H1 (cell line): ENCODE measurements at regions not wholly inside any gene's neighbourhood (a gene's known extent, or its start where the extent isn't known, plus 50 kb on each side); places are given as distances from the start of the nearest gene placed in this dataset.

Source experiments
- CTCF ChIA-PET: fragments of 300-600 bp; sonication (Branson Sonifier 250); formaldehyde crosslinking; loops from one replicate; lab custom pipeline; 2021; ENCODE audit not compliant: partially characterized antibody; lab: Charles Lee
- POLR2A ChIA-PET: fragments of 300-600 bp; sonication (Branson Sonifier 250); formaldehyde crosslinking; loops from one replicate; lab custom pipeline; 2021; ENCODE audit warnings: inconsistent platforms; ENCODE audit not compliant: partially characterized antibody; lab: Charles Lee
- DNase-seq, 2 experiments: peaks; one replicate each; pipeline versions ENCODE4 v3.0.0 to v3.0.0-alpha.2; 2010 to 2022; ENCODE audit warnings: low spot score in 2 of 2, low read depth in 1 of 2, mixed read lengths in 1 of 2
- FAIRE-seq: peaks from 2 replicates; lab custom pipeline; 2011; peaks lifted over from hg19 to GRCh38; lab: Jason Lieb, UNC
- H2AFZ ChIP-seq: 2 replicates; pipeline ENCODE4 v1.8.1; 2012; ENCODE audit warnings: low read length, inconsistent platforms
- H2AK5ac ChIP-seq: 2 replicates; pipeline ENCODE4 v1.6.1; 2013; ENCODE audit warnings: low read depth, low read length
- H2BK120ac ChIP-seq: replicated peaks from 2 replicates; pipeline ENCODE3; 2013; ENCODE audit warnings: low read depth, low read length, inconsistent platforms
- H2BK12ac ChIP-seq: 2 replicates; pipeline ENCODE4 v1.6.1; 2013; ENCODE audit warnings: low read depth, low read length
- H2BK15ac ChIP-seq: 2 replicates; pipeline ENCODE4 v1.6.1; 2013; ENCODE audit warnings: low read length
- H2BK20ac ChIP-seq: 2 replicates; pipeline ENCODE4 v1.6.1; 2013; ENCODE audit warnings: low read length
- H2BK5ac ChIP-seq: 2 replicates; pipeline ENCODE4 v1.6.1; 2013; ENCODE audit warnings: low read depth, low read length
- H3K14ac ChIP-seq: 2 replicates; pipeline ENCODE4 v1.6.1; 2013; ENCODE audit warnings: inconsistent platforms; ENCODE audit not compliant: insufficient read length
- H3K18ac ChIP-seq: 2 replicates; pipeline ENCODE4 v1.6.1; 2013; ENCODE audit warnings: low read length; ENCODE audit errors: extremely low read depth
- H3K23ac ChIP-seq: 2 replicates; pipeline ENCODE4 v1.6.1; 2013; ENCODE audit warnings: inconsistent platforms; ENCODE audit not compliant: insufficient read length
- H3K23me2 ChIP-seq: 2 replicates; pipeline ENCODE4 v1.6.1; 2013; ENCODE audit warnings: low read depth, low read length
- H3K27ac ChIP-seq: 2 replicates; pipeline ENCODE4 v1.6.1; 2011; ENCODE audit warnings: low read depth, low read length, inconsistent platforms
- H3K27me3 ChIP-seq, 4 experiments: replicated peaks in 1 of 4; 1 replicate in 1 of 4; 2 replicates in 3 of 4; pipeline versions ENCODE4 v1.6.1 to v1.8.1; 2011 to 2013; ENCODE audit warnings: low read length in 3 of 4, mild to moderate bottlenecking in 3 of 4, inconsistent platforms in 2 of 4, mixed read lengths in 2 of 4, moderate library complexity in 1 of 4; ENCODE audit not compliant: control insufficient read depth in 3 of 4, insufficient read depth in 3 of 4; ENCODE audit errors: extremely low read depth in 1 of 4
- H3K36me3 ChIP-seq, 4 experiments: 2 replicates each; pipeline versions ENCODE4 v1.6.1 to v1.8.1; 2011 to 2013; ENCODE audit warnings: mild to moderate bottlenecking in 4 of 4, low read length in 3 of 4, moderate library complexity in 2 of 4, control low read depth in 1 of 4, inconsistent platforms in 1 of 4; ENCODE audit not compliant: insufficient read depth in 4 of 4, control insufficient read depth in 2 of 4
- H3K4ac ChIP-seq: replicated peaks from 2 replicates; pipeline ENCODE3; 2013; ENCODE audit warnings: low read length, low read depth, mixed read lengths, inconsistent platforms; ENCODE audit not compliant: insufficient read length
- H3K4me1 ChIP-seq, 4 experiments: replicated peaks in 1 of 4; 1 replicate in 1 of 4; 2 replicates in 3 of 4; pipeline versions ENCODE4 v1.6.1 to v1.8.1; 2011 to 2013; ENCODE audit warnings: low read length in 3 of 4, inconsistent platforms in 2 of 4, mixed read lengths in 1 of 4; ENCODE audit not compliant: insufficient read depth in 4 of 4, control insufficient read depth in 3 of 4
- H3K4me2 ChIP-seq, 2 experiments: 2 replicates each; pipeline versions ENCODE4 v1.6.1 to v1.8.1; 2011 to 2013; ENCODE audit warnings: low read depth in 2 of 2, low read length in 2 of 2, control low read depth in 1 of 2, inconsistent platforms in 1 of 2, mild to moderate bottlenecking in 1 of 2; ENCODE audit not compliant: insufficient read depth in 1 of 2
- H3K4me3 ChIP-seq, 4 experiments: fragments of 200-600, 300-600 bp in 1 of 4; sonication (generic), shearing (Covaris generic), sonication (Bioruptor Twin) in 1 of 4; 2 replicates each; pipeline versions ENCODE4 v1.5.1 to v1.8.1; 2011 to 2016; ENCODE audit warnings: low read length in 4 of 4, low read depth in 3 of 4, control low read depth in 2 of 4, inconsistent platforms in 2 of 4, mild to moderate bottlenecking in 2 of 4, mixed read lengths in 1 of 4, moderate library complexity in 1 of 4; ENCODE audit not compliant: insufficient read depth in 2 of 4; ENCODE audit errors: extremely low read depth in 1 of 4
- H3K56ac ChIP-seq: replicated peaks from 2 replicates; pipeline ENCODE3; 2013; ENCODE audit warnings: low read depth, mild to moderate bottlenecking, mixed read lengths, low read length, inconsistent platforms; ENCODE audit not compliant: insufficient read length
- H3K79me1 ChIP-seq: 2 replicates; pipeline ENCODE4 v1.6.1; 2013; ENCODE audit warnings: low read depth, low read length, control low read depth
- H3K79me2 ChIP-seq, 2 experiments: 2 replicates each; pipeline versions ENCODE4 v1.6.1 to v1.8.1; 2012 to 2013; ENCODE audit warnings: low read length in 2 of 2, mild to moderate bottlenecking in 2 of 2, inconsistent platforms in 1 of 2; ENCODE audit not compliant: insufficient read depth in 2 of 2, control insufficient read depth in 1 of 2
- H3K9ac ChIP-seq, 4 experiments: replicated peaks in 1 of 4; 1 replicate in 1 of 4; 2 replicates in 3 of 4; pipeline versions ENCODE4 v1.6.1 to v1.8.1; 2011 to 2013; ENCODE audit warnings: low read depth in 3 of 4, low read length in 3 of 4, control low read depth in 2 of 4, mild to moderate bottlenecking in 2 of 4, moderate library complexity in 2 of 4, inconsistent platforms in 1 of 4; ENCODE audit errors: extremely low read depth in 1 of 4
- H3K9me3 ChIP-seq, 2 experiments: 2 replicates each; pipeline versions ENCODE4 v1.6.1 to v1.8.1; 2012 to 2013; ENCODE audit warnings: mild to moderate bottlenecking in 2 of 2, moderate library complexity in 2 of 2, control low read depth in 1 of 2, inconsistent platforms in 1 of 2, low read depth in 1 of 2, low read length in 1 of 2, mixed read lengths in 1 of 2; ENCODE audit not compliant: insufficient read depth in 2 of 2
- H4K20me1 ChIP-seq, 2 experiments: replicated peaks in 1 of 2; 2 replicates each; pipeline versions ENCODE3 to v1.8.1; 2011 to 2013; ENCODE audit warnings: inconsistent platforms in 2 of 2, low read length in 2 of 2, mild to moderate bottlenecking in 1 of 2; ENCODE audit not compliant: insufficient read depth in 2 of 2, control insufficient read depth in 1 of 2
- H4K5ac ChIP-seq: 2 replicates; pipeline ENCODE4 v1.6.1; 2013; ENCODE audit warnings: low read length, low read depth, mixed read lengths, inconsistent platforms; ENCODE audit not compliant: insufficient read length
- H4K8ac ChIP-seq: 2 replicates; pipeline ENCODE4 v1.8.0; 2013; ENCODE audit warnings: mild to moderate bottlenecking, moderate library complexity, low read length, inconsistent platforms; ENCODE audit not compliant: insufficient read depth; ENCODE audit errors: extremely low read depth
- H4K91ac ChIP-seq: replicated peaks from 2 replicates; pipeline ENCODE3; 2013; ENCODE audit warnings: low read length, mixed read lengths, inconsistent platforms; ENCODE audit not compliant: insufficient read length
- CHD2 ChIP-seq: IDR thresholded peaks from 2 replicates; pipeline ENCODE4 v1.6.1; 2012; ENCODE audit warnings: low read length, improper control_type of control experiment
- CTCF ChIP-seq, 3 experiments: IDR thresholded peaks; 1 replicate in 2 of 3; 2 replicates in 1 of 3; pipeline versions ENCODE4 v1.5.1 to v1.6.1; 2011; ENCODE audit warnings: low read length in 3 of 3, mild to moderate bottlenecking in 3 of 3, inconsistent platforms in 2 of 3, low read depth in 1 of 3, moderate library complexity in 1 of 3; ENCODE audit not compliant: insufficient read depth in 1 of 3; ENCODE audit errors: control extremely low read depth in 1 of 3
- GABPA ChIP-seq: IDR thresholded peaks from 2 replicates; pipeline ENCODE4 v1.6.1; 2011; ENCODE audit warnings: mild to moderate bottlenecking, low read length, moderate library complexity, borderline replicate concordance; ENCODE audit not compliant: insufficient read depth
- GTF2F1 ChIP-seq: IDR thresholded peaks from 2 replicates; pipeline ENCODE4 v1.6.1; 2012; ENCODE audit warnings: low read depth, low read length, improper control_type of control experiment, borderline replicate concordance
- KDM4A ChIP-seq: IDR thresholded peaks from one replicate; pipeline ENCODE4 v1.7.1; 2012; ENCODE audit warnings: low read depth, mild to moderate bottlenecking, moderate library complexity, low read length, inconsistent platforms; ENCODE audit not compliant: severe bottlenecking
- MAFK ChIP-seq: IDR thresholded peaks from 2 replicates; pipeline ENCODE4 v1.6.1; 2012; ENCODE audit warnings: low read depth, mild to moderate bottlenecking, improper control_type of control experiment, low read length
- RBBP5 ChIP-seq: IDR thresholded peaks from 2 replicates; pipeline ENCODE4 v1.7.1; 2012; ENCODE audit warnings: low read depth, mild to moderate bottlenecking, inconsistent platforms, low read length, moderate library complexity, borderline replicate concordance
- SAP30 ChIP-seq: fragments of 300-600 bp; sonication (generic); IDR thresholded peaks from 2 replicates; pipeline ENCODE4 v1.7.1; 2012; ENCODE audit warnings: low read length, moderate library complexity, mild to moderate bottlenecking, inconsistent platforms; ENCODE audit not compliant: insufficient read depth, insufficient replicate concordance
- TEAD4 ChIP-seq: IDR thresholded peaks from 2 replicates; pipeline ENCODE4 v1.6.1; 2012; ENCODE audit warnings: low read depth, low read length, inconsistent platforms, mixed read lengths
- WGBS, 2 experiments: shearing (Covaris generic) in 1 of 2; methylation state at CpG; one replicate each; pipeline versions ENCODE4 v1.1.6 to v1.1.7; 2013 to 2015; ENCODE audit warnings: low lambda C conversion rate in 2 of 2, mixed read lengths in 2 of 2, inconsistent platforms in 1 of 2, low coverage in 1 of 2, missing lambda C conversion rate in 1 of 2; ENCODE audit not compliant: insufficient replicate concordance in 2 of 2, insufficient coverage in 1 of 2, insufficient read length in 1 of 2; ENCODE audit errors: extremely low coverage in 1 of 2, missing lambda C conversion rate in 1 of 2; 5-methylcytosine and 5-hydroxymethylcytosine counted together
- TF ChIP-seq, protein P1 (sequence below): IDR thresholded peaks from 2 replicates; pipeline ENCODE4 v1.6.1; 2012; ENCODE audit warnings: low read length, inconsistent platforms

- H3K79me1 ChIP-seq = no peaks in the 10 kb centered on the region
- no peak overlapping the region for H2BK15ac ChIP-seq
- H2AK5ac ChIP-seq = no peak overlapping the region
- H4K8ac ChIP-seq = no peak overlapping the region
- H2BK120ac ChIP-seq = no peak overlapping the region
- no peak overlapping the region for H2BK5ac ChIP-seq
- H3K27ac ChIP-seq = no peak overlapping the region
- H3K14ac ChIP-seq = no peak overlapping the region
- TF ChIP-seq GABPA (no peak), TEAD4 (no peak), CTCF (IDR thresholded peaks at IDR 0.05; ENCODE audit: control extremely low read depth in 1 of 3, insufficient read depth in 1 of 3, low read depth in 1 of 3, low read length in 3 of 3) (no peak), MAFK (no peak), KDM4A (no peak), RBBP5 (no peak), CHD2 (no peak), SAP30 (no peak), GTF2F1 (no peak)
- TF ChIP-seq, protein P1, sequence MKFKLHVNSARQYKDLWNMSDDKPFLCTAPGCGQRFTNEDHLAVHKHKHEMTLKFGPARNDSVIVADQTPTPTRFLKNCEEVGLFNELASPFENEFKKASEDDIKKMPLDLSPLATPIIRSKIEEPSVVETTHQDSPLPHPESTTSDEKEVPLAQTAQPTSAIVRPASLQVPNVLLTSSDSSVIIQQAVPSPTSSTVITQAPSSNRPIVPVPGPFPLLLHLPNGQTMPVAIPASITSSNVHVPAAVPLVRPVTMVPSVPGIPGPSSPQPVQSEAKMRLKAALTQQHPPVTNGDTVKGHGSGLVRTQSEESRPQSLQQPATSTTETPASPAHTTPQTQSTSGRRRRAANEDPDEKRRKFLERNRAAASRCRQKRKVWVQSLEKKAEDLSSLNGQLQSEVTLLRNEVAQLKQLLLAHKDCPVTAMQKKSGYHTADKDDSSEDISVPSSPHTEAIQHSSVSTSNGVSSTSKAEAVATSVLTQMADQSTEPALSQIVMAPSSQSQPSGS = no peak
- TF ChIP-seq, all 59 proteins: peak for 0
- Histone ChIP-seq H3K56ac (no peak overlapping the region), H3K4me1 (peaks cover 0 to 12% (median 0%) of the 10 kb centered on the region in 4 experiments; a peak in 2 of 7 replicates), H4K20me1 (no peaks in the 10 kb centered on the region), H4K91ac (no peak overlapping the region), H3K4me3 (no peak overlapping the region), H3K9ac (no peak overlapping the region), H3K23ac (no peak overlapping the region), H3K4ac (no peak overlapping the region), H2BK12ac (no peak overlapping the region), H2AFZ (no peak overlapping the region), H3K18ac (no peak overlapping the region), H3K23me2 (no peaks in the 10 kb centered on the region; the same call in 1 of the 2 replicates), H2BK20ac (no peak overlapping the region), H4K5ac (no peak overlapping the region), H3K27me3 (no peaks in the 10 kb centered on the region), H3K36me3 (no peaks in the 10 kb centered on the region; a peak in 1 of 8 replicates), H3K4me2 (no peak overlapping the region), H3K79me2 (no peaks in the 10 kb centered on the region), H3K9me3 (peaks cover 0 to 3% of the 10 kb centered on the region in 2 experiments; a peak in 1 of 4 replicates)
- CTCF ChIA-PET = interaction anchor here (0.6 to 1.4 kb wide), 3 partner anchors 15 to 1167 kb away, joined by 3 to 5 read pairs (median 3); no protein-coding TSS in a partner anchor
- DNase-seq (no peak), FAIRE-seq (no peak)
- POLR2A ChIA-PET = no interaction called here
- 95% methylated on average over 1 of the region's 1 CpG; no CpG with 5 or more reads in 1 of the 2 experiments for WGBS, 2 experiments
These were observed 207.1 kb upstream of the SLC16A7 start for GRCh38 chr12:59388694-59389093.
